GM19238 (cell line): ENCODE measurements at regions not wholly inside any gene's neighbourhood (a gene's known extent, or its start where the extent isn't known, plus 50 kb on each side); places are given as distances from the start of the nearest gene placed in this dataset.

Experiments
- DNase-seq: peaks from one replicate; pipeline ENCODE4 v3.0.0; 2011; ENCODE audit warnings: low spot score; ENCODE audit not compliant: insufficient read length

- no peak for DNase-seq
Observed at GRCh38 chr5:110105692-110106091, 416.0 kb downstream of the MAN2A1 start.

GRCh38 chr5:110106750-110107149 is 417.0 kb downstream of the MAN2A1 start:
- DNase-seq = no peak

- DNase-seq = no peak
Observed at GRCh38 chr5:110108520-110108919, 418.8 kb downstream of the MAN2A1 start.

GRCh38 chr5:110109667-110110066 is 419.9 kb downstream of the MAN2A1 start:
- no peak for DNase-seq

GRCh38 chr5:110112348-110112747 is 422.6 kb downstream of the MAN2A1 start:
- DNase-seq = no peak

GRCh38 chr5:110115503-110115902 is 425.8 kb downstream of the MAN2A1 start:
- DNase-seq = no peak

GRCh38 chr5:110116539-110116938 is 426.8 kb downstream of the MAN2A1 start:
- no peak for DNase-seq

- no peak for DNase-seq
Observed at GRCh38 chr5:110134963-110135935, 445.5 kb downstream of the MAN2A1 start.

GRCh38 chr5:110150199-110150598 is 460.5 kb downstream of the MAN2A1 start:
- no peak for DNase-seq

GRCh38 chr5:110159202-110159601 is 469.5 kb downstream of the MAN2A1 start:
- DNase-seq = no peak

GRCh38 chr5:110161162-110161561 is 471.4 kb downstream of the MAN2A1 start:
- no peak for DNase-seq

- no peak for DNase-seq
Observed at GRCh38 chr5:110165366-110165765, 475.6 kb downstream of the MAN2A1 start.

GRCh38 chr5:110167384-110167783 is 477.7 kb downstream of the MAN2A1 start:
- no peak for DNase-seq

- DNase-seq = no peak
Observed at GRCh38 chr5:110169461-110169860, 479.7 kb downstream of the MAN2A1 start.

- no peak for DNase-seq
Observed at GRCh38 chr5:110177729-110178128, 488.0 kb downstream of the MAN2A1 start.

GRCh38 chr5:110179321-110179720 is 489.6 kb downstream of the MAN2A1 start:
- DNase-seq = no peak

- DNase-seq = no peak
Observed at GRCh38 chr5:110194191-110194590, 504.5 kb downstream of the MAN2A1 start.

- no peak for DNase-seq
Observed at GRCh38 chr5:110195288-110195687, 505.6 kb downstream of the MAN2A1 start.

- DNase-seq = no peak
Observed at GRCh38 chr5:110201791-110202190, 512.1 kb downstream of the MAN2A1 start.

GRCh38 chr5:110203661-110204060 is 513.9 kb downstream of the MAN2A1 start:
- no peak for DNase-seq

GRCh38 chr5:110209401-110209800 is 517.1 kb downstream of the TMEM232 start:
- DNase-seq = no peak

GRCh38 chr5:110218981-110219380 is 507.5 kb downstream of the TMEM232 start:
- no peak for DNase-seq

GRCh38 chr5:110219769-110220168 is 506.7 kb downstream of the TMEM232 start:
- no peak for DNase-seq
